ENCODE measurements at regions not wholly inside any gene's neighbourhood (a gene's known extent, or its start where the extent isn't known, plus 50 kb on each side); places are given as distances from the start of the nearest gene placed in this dataset.

DNA sequence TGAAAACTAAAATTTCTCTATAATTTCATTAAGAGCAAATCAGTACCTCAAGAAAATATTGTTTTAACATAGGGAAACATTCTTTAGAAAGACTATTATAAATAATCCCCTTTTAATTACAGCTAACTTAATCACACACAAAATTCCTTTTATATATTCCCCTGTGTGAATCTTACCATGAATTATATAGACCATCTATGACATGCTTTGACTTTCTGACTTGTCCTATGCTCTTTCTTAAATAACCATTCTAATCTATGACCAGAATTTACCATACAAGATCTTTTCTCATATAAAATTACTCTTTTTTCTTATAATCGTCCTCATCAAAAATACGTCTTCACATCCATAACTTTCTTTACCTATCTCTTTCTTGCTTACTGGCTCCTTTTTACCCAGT, 824.2 kb upstream of the FAM98A start:
- TF ChIP-seq, protein P1, sequence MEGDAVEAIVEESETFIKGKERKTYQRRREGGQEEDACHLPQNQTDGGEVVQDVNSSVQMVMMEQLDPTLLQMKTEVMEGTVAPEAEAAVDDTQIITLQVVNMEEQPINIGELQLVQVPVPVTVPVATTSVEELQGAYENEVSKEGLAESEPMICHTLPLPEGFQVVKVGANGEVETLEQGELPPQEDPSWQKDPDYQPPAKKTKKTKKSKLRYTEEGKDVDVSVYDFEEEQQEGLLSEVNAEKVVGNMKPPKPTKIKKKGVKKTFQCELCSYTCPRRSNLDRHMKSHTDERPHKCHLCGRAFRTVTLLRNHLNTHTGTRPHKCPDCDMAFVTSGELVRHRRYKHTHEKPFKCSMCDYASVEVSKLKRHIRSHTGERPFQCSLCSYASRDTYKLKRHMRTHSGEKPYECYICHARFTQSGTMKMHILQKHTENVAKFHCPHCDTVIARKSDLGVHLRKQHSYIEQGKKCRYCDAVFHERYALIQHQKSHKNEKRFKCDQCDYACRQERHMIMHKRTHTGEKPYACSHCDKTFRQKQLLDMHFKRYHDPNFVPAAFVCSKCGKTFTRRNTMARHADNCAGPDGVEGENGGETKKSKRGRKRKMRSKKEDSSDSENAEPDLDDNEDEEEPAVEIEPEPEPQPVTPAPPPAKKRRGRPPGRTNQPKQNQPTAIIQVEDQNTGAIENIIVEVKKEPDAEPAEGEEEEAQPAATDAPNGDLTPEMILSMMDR (IDR thresholded peaks at IDR 0.05; ENCODE audit: extremely low read depth, missing control alignments), result no peak
- no peak for DNase-seq (ENCODE audit: low spot score)

DNA sequence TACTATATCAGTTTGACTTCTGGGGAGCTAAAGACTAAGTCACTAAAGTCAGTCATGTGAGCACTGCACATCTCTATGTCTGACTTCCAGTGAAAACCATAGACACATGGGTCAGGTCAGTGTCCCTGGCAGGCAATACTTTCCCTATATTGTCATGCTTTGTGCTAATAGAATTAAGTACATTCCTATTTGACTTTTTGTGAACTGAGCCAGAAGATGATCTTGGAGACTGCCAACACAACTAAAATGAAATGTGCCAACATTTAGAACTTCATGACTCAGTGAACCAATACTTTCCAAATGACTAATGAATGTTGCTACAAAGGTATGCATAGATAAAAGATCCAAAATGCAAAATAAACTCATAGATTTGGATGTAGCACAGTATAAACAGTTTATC, 820.8 kb upstream of the FAM98A start:
- TF ChIP-seq, protein P1 (IDR thresholded peaks at IDR 0.05; ENCODE audit: extremely low read depth, missing control alignments), result no peak

DNA sequence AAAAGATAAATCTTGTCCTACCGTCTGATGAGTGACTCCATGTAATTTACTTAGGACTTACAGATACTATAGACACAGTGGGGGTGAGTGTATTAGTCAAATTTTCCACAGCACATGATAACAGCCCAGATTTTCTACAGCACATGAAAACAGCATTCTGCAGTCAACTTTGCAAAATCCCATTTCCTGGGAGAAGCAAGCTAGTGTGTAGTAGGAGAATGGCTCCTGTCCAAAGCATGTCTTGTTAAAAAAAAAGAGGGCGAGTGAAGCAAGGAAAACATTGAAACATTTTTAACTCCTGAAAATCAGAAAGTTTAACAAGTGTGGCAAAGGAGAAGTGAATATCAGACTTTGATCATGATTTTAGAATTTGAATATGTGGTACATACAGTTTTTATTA, 817.8 kb upstream of the FAM98A start:
- TF ChIP-seq, protein P1 (IDR thresholded peaks at IDR 0.05; ENCODE audit: extremely low read depth, missing control alignments), result no peak
- DNase-seq (ENCODE audit: low spot score), result no peak

More for the DNA sequence above, 820.8 kb upstream of the FAM98A start:
- DNase-seq (ENCODE audit: low spot score), result no peak

DNA sequence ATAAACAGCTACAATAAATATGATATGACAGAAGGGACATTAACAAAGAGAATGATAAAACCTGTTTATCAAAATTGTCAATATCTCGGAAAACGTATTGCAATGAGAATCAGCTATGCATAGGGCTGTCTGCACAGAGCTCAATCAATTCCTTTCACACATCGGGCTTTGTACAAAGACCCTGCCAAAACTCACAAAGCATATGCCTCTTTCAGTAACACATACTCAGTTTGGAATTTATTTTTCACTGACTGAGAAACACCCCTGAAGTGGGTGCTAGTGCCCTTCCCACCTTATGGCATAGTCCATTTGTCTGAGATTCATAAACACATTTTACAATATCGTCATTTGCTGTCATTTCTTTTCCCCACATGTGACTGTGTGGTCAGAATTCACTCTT, 815.8 kb upstream of the FAM98A start:
- TF ChIP-seq, protein P1 (IDR thresholded peaks at IDR 0.05; ENCODE audit: extremely low read depth, missing control alignments), result no peak
- no peak for DNase-seq (ENCODE audit: low spot score)

DNA sequence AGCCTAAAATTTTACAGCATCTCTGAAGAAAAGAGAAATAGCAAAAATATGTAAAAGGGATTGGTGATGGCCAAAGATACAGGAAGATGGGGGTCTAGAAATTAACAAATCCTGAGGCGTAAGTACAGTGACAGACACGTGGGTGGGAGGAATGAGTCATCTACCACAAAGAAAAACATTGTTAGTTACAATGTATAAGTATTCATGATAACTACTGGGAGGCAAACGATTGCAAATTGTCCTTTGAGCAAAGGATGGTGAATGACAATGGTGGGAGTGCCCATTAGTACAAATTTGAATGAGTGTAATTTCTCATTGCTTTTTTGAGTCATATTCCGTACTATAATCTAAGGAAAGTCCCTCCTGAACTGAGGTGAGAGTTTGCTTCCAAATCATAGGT, 809.0 kb upstream of the FAM98A start:
- DNase-seq (ENCODE audit: low spot score), result no peak
- TF ChIP-seq, protein P1 (IDR thresholded peaks at IDR 0.05; ENCODE audit: extremely low read depth, missing control alignments), result no peak

DNA sequence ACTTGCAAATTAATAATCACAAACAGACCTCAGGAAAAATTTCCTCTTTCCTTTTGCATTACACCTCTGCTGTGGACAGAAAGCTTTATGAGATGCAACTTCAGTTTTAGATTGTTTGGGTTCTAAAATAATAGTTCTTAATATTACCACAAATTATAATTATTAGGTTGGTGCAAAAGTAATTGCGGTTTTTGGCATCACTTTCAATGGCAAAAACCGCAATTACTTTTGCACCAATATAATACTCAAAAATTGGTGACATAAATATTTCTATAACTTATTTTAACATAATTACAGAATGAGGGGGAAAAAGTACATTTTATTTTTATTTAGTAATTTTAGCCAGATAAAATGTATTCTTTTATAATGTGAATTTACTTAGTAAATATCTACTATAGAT, 804.4 kb upstream of the FAM98A start:
- no peak for DNase-seq (ENCODE audit: low spot score)
- TF ChIP-seq, protein P1 (IDR thresholded peaks at IDR 0.05; ENCODE audit: extremely low read depth, missing control alignments), result no peak

DNA sequence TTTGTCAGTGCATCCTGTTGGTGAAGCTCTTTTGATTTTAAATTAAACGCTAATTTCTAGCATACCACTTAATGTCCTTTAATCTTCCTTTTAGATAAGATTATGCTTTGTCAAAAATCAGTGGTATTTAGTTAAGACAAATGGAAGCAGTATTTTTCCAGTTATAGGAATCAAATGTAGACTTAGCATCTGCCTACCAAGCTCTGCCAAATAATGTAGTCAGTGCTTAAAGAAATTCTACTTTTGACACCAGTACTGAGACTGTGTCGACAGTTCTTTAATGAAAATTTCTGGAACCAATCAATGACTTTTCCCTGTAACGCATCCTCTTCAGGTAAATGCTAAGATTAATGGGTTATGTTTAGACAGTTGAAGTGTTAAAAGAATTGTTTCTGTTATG, 803.3 kb upstream of the FAM98A start:
- no peak for DNase-seq (ENCODE audit: low spot score)
- TF ChIP-seq, protein P1 (IDR thresholded peaks at IDR 0.05; ENCODE audit: extremely low read depth, missing control alignments), result no peak
